HepG2 (cell line): ENCODE measurements at regions not wholly inside any gene's neighbourhood (a gene's known extent, or its start where the extent isn't known, plus 50 kb on each side); places are given as distances from the start of the nearest gene placed in this dataset.
"Not testable (repeated sequence)": the region's sequence is repeated elsewhere in the genome, so short reads cannot be mapped to it uniquely, and the experiment has no call there.

ENCODE experiments used
- ATAC-seq: fragments of 200-7000 bp; cut with Tn5 transposase; 3 replicates; pipeline ENCODE4 v1.9.1; 2020; ENCODE audit warnings: mild to moderate bottlenecking, moderate library complexity
- BruUV-seq: library from RNA; stranded (reverse); fragments of 400-500 nt; replicated peaks from 2 replicates; lab custom pipeline; 2021; lab: Mats Ljungman, UMichigan
- CTCF ChIA-PET: fragments of 300-600 bp; formaldehyde crosslinking; extraction: SDS; loops from one replicate; lab custom pipeline; 2021; ENCODE audit warnings: low total read pairs, inconsistent platforms, low intra/inter-chr PET ratio; lab: Yijun Ruan, JAX
- POLR2A ChIA-PET: fragments of 350-600 bp; sonication (Branson Sonifier 250); formaldehyde crosslinking; loops from one replicate; lab custom pipeline; 2020; ENCODE audit warnings: antibody characterized with exemption, inconsistent platforms; lab: Yijun Ruan, JAX
- DNase-seq: peaks from one replicate; pipeline ENCODE4 v3.0.0-alpha.2; 2015; ENCODE audit warnings: low spot score
- FAIRE-seq: peaks from 3 replicates; lab custom pipeline; 2011; peaks lifted over from hg19 to GRCh38; lab: Jason Lieb, UNC
- H2AFZ ChIP-seq: one replicate; pipeline ENCODE4 v1.6.1; 2011; ENCODE audit warnings: low read length, inconsistent platforms
- H3K27ac ChIP-seq: fragments of 300-600 bp; 3 replicates; pipeline ENCODE4 v1.8.0; 2011; ENCODE audit warnings: mixed run types, mild to moderate bottlenecking, mixed read lengths, low read length, inconsistent platforms; ENCODE audit not compliant: insufficient read depth; ENCODE audit errors: extremely low read length
- H3K27me3 ChIP-seq, 2 experiments: fragments of 200-600 bp in 1 of 2; 2 replicates in 1 of 2; 3 replicates in 1 of 2; pipeline versions ENCODE4 v1.6.0 to v1.8.0; 2011; ENCODE audit warnings: low read length in 2 of 2, mild to moderate bottlenecking in 2 of 2, moderate library complexity in 2 of 2, inconsistent platforms in 1 of 2; ENCODE audit not compliant: insufficient read depth in 2 of 2, control insufficient read depth in 1 of 2
- H3K36me3 ChIP-seq, 2 experiments: fragments of 200-600 bp in 1 of 2; replicated peaks in 1 of 2; 2 replicates in 1 of 2; 3 replicates in 1 of 2; pipeline versions ENCODE4 v1.5.1 to v1.8.0; 2011; ENCODE audit warnings: low read length in 2 of 2, inconsistent platforms in 1 of 2; ENCODE audit not compliant: insufficient read depth in 2 of 2, control insufficient read depth in 1 of 2
- H3K4me1 ChIP-seq: 2 replicates; pipeline ENCODE4 v1.5.1; 2012; ENCODE audit warnings: low read length, inconsistent platforms; ENCODE audit not compliant: insufficient read depth
- H3K4me2 ChIP-seq: 2 replicates; pipeline ENCODE4 v1.6.0; 2011; ENCODE audit warnings: low read depth, low read length, inconsistent platforms
- H3K4me3 ChIP-seq, 3 experiments: fragments of 200-600 bp in 1 of 3; sonication (generic), shearing (Covaris generic) in 1 of 3; replicated peaks in 1 of 3; 2 replicates each; pipeline ENCODE4 v1.5.1; 2011 to 2016; ENCODE audit warnings: low read length in 3 of 3, inconsistent platforms in 2 of 3, low read depth in 2 of 3, mild to moderate bottlenecking in 2 of 3, control low read depth in 1 of 3, mixed read lengths in 1 of 3; ENCODE audit not compliant: insufficient read depth in 1 of 3
- H3K79me2 ChIP-seq: one replicate; pipeline ENCODE4 v1.6.1; 2011; ENCODE audit warnings: low read length, inconsistent platforms; ENCODE audit not compliant: insufficient read depth
- H3K9ac ChIP-seq: 2 replicates; pipeline ENCODE4 v1.6.0; 2011; ENCODE audit warnings: mild to moderate bottlenecking, low read depth, low read length, inconsistent platforms; ENCODE audit not compliant: insufficient read depth
- H3K9me3 ChIP-seq: 2 replicates; pipeline ENCODE4 v1.5.1; 2012; ENCODE audit warnings: mild to moderate bottlenecking, low read length
- H4K20me1 ChIP-seq: 2 replicates; pipeline ENCODE4 v1.6.0; 2011; ENCODE audit warnings: inconsistent platforms, mild to moderate bottlenecking, low read length, moderate library complexity; ENCODE audit not compliant: insufficient read depth
- AKAP8 ChIP-seq: sonication (generic); formaldehyde crosslinking; IDR thresholded peaks from 2 replicates; pipeline ENCODE4 v1.5.1; 2020; ENCODE audit warnings: mild to moderate bottlenecking, missing genetic modification reagents
- ATF7 ChIP-seq, 2 experiments: fragments of 450-650 bp in 1 of 2; sonication (generic) in 1 of 2; formaldehyde crosslinking in 1 of 2; IDR thresholded peaks; 2 replicates each; pipeline versions ENCODE4 v1.4.0 to v1.6.1; 2016 to 2020; ENCODE audit warnings: antibody characterized with exemption in 1 of 2, mild to moderate bottlenecking in 1 of 2, missing genetic modification reagents in 1 of 2
- CREB1 ChIP-seq, 2 experiments: fragments of 450-650 bp in 1 of 2; IDR thresholded peaks; 2 replicates each; pipeline ENCODE4 v1.6.1; 2016 to 2017; ENCODE audit warnings: control low read depth in 1 of 2, mild to moderate bottlenecking in 1 of 2, missing compliant biosample characterization in 1 of 2, missing genetic modification characterization in 1 of 2
- NONO ChIP-seq, 2 experiments: fragments of 450-650 bp in 1 of 2; sonication (generic) in 1 of 2; formaldehyde crosslinking in 1 of 2; IDR thresholded peaks in 1 of 2; conservative IDR thresholded peaks in 1 of 2; 2 replicates each; pipeline versions ENCODE4 v1.6.1 to v1.8.0; 2017 to 2022; ENCODE audit warnings: mild to moderate bottlenecking in 1 of 2, missing genetic modification reagents in 1 of 2, moderate library complexity in 1 of 2
- ZNF333 ChIP-seq: sonication (generic); formaldehyde crosslinking; IDR thresholded peaks from 2 replicates; pipeline ENCODE4 v1.4.0; 2020; ENCODE audit warnings: mild to moderate bottlenecking, missing genetic modification reagents, borderline replicate concordance
- ZNF451 ChIP-seq: sonication (generic); formaldehyde crosslinking; IDR thresholded peaks from 2 replicates; pipeline ENCODE4 v1.5.0; 2020; ENCODE audit warnings: mild to moderate bottlenecking, missing genetic modification reagents
- WGBS: methylation state at CpG from one replicate; pipeline ENCODE4 v1.1.6; 2017; ENCODE audit warnings: low lambda C conversion rate; 5-methylcytosine and 5-hydroxymethylcytosine counted together
- in situ Hi-C: cut with HindIII; loops from 2 replicates; pipeline ENCODE4 v1.10.0; 2017; ENCODE audit warnings: low pct_unique_long_range_greater_than_20kb; ENCODE audit not compliant: extremely low pct_ligation_motif_present
- intact Hi-C: fragments of 100-400 bp; cut with micrococcal nuclease; formaldehyde crosslinking; loops from one replicate; pipeline ENCODE4 v1.10.0; 2022; ENCODE audit not compliant: unreplicated experiment

DNA sequence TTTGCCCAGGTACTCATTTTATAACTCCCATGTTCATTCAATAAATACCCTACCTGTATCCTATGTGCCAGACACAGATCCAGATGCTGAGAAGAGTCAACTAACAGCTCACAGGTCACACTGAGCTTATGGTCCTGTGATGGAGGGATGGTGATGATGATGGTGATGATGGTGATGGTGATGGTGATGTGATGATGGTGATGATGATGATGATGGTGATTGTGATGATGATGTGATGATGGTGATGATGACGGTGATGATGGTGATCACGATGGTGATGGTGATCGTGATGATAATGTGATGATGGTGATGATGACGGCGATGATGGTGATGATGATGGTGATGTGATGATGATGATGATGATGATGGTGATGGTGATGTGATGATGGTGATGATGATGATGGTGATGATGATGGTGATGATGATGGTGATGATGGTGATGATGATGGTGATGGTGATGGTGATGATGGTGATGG, 315.6 kb upstream of the SFSWAP start:
- FAIRE-seq, result peak; percentile 34
- H3K36me3 ChIP-seq; H2AFZ ChIP-seq; intact Hi-C loops; ATAC-seq; H3K9ac ChIP-seq; H3K4me3 ChIP-seq; DNase-seq; BruUV-seq; POLR2A ChIA-PET; CTCF ChIA-PET; H3K79me2 ChIP-seq; H3K27ac ChIP-seq; H4K20me1 ChIP-seq; H3K4me2 ChIP-seq; H3K4me1 ChIP-seq; H3K27me3 ChIP-seq; TF ChIP-seq CREB1 (CRISPR knock-in tag; IDR thresholded peaks at IDR 0.05): not testable (repeated sequence)
- 51% methylated on average over 5 of the region's 5 CpGs for whole genome bisulfite sequencing
- peak; percentile 96 for TF ChIP-seq CREB1 (IDR thresholded peaks at IDR 0.05)
- TF ChIP-seq, all 625 proteins: peak for 1; not testable (repeated sequence) for 624
- in situ Hi-C loops, result not testable (repeated sequence)
- peaks cover 43% of the 10 kb centered on the region for H3K9me3 ChIP-seq

DNA sequence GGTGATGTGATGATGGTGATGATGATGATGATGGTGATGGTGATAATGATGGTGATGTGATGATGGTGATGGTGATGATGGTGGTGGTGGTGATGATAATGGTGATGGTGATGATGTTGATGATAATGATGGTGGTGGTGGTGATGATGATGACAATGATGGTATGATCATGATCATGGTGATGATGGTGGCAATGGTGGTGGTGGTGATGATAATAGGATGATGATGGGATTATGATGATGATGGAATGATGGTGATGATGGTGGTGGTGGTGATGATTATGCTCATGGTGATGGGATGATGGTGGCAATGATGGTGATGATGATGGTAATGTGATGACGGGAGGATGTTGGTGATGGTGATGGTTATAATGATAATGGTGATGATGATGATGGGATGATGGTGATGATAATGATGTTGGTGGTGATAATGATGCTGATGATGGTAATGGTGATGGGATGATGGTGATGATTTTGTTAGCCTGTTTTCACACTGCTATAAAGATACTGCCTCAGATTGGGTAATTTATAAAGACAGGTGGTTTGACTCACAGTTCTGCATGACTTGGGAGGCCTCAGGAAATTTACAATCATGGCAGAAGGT, 314.8 kb upstream of the SFSWAP start:
- Histone ChIP-seq H3K79me2 (no peaks in the 10 kb centered on the region), H3K9me3 (peaks cover 43% of the 10 kb centered on the region), H3K4me1 (no peaks in the 10 kb centered on the region), H3K9ac (no peak overlapping the region), H3K4me2 (no peak overlapping the region), H3K36me3 (no peaks in the 10 kb centered on the region), H2AFZ (no peak overlapping the region), H3K27me3 (peaks cover 0 to under 1% of the 10 kb centered on the region in 2 experiments; a peak in 1 of 5 replicates), H4K20me1 (no peaks in the 10 kb centered on the region), H3K4me3 (no peak overlapping the region), H3K27ac (no peak overlapping the region)
- no peak for FAIRE-seq
- intact Hi-C loops (no loop called here), in situ Hi-C loops (no loop called here)
- ATAC-seq, result no peak
- BruUV-seq, result no TSS peak
- 0% methylated on average over 1 of the region's 1 CpG for WGBS
- DNase-seq, result no peak
- ChIA-PET CTCF (no interaction called here), POLR2A (no interaction called here)
- no peak for TF ChIP-seq AKAP8
- peak; percentile 92 for TF ChIP-seq CREB1 (IDR thresholded peaks at IDR 0.05)
- TF ChIP-seq CREB1 (CRISPR knock-in tag; IDR thresholded peaks at IDR 0.05), result no peak
- no peak for TF ChIP-seq ZNF451
- no peak for TF ChIP-seq ZNF333 (CRISPR knock-in tag)
- 0 out of 2 replicates have a peak, but pooled peaks have one; percentile 5 for TF ChIP-seq ATF7 (IDR thresholded peaks at IDR 0.05)
- TF ChIP-seq ATF7 (CRISPR knock-in tag; IDR thresholded peaks at IDR 0.05), result no peak
- TF ChIP-seq NONO (IDR thresholded peaks at IDR 0.05), result 0 out of 2 replicates have a peak, but pooled peaks have one; percentile 31
- TF ChIP-seq NONO (CRISPR knock-in tag; conservative IDR thresholded peaks at IDR 0.05), result no peak
